ENCODE measurements at regions not wholly inside any gene's neighbourhood (a gene's known extent, or its start where the extent isn't known, plus 50 kb on each side); places are given as distances from the start of the nearest gene placed in this dataset.
"Not testable (repeated sequence)": the region's sequence is repeated elsewhere in the genome, so short reads cannot be mapped to it uniquely, and the experiment has no call there.

DNA sequence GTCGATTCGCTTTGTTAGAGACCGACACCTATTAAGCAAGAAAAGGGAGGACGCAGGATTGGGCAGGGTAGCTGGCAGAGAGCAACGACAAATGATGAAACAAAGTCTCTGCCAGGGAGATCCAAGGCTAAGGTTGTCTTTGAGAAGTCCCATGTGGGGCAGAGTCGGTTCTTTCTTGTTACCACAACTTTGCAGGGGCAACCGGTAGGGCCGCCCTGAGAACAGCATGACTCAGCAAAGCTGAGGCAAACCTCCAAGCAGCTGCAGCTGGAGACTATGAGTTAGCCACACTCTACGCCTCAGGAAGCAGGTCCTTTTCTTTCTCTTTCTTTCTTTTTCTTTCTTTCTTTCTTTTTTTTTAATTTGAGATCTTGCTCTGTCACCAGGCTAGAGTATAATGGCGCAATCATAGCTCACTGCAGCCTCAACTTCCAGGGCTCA is 452.3 kb upstream of the ID2 start:
- peak; percentile 5 for DNase-seq (ENCODE audit: low read depth)

DNA sequence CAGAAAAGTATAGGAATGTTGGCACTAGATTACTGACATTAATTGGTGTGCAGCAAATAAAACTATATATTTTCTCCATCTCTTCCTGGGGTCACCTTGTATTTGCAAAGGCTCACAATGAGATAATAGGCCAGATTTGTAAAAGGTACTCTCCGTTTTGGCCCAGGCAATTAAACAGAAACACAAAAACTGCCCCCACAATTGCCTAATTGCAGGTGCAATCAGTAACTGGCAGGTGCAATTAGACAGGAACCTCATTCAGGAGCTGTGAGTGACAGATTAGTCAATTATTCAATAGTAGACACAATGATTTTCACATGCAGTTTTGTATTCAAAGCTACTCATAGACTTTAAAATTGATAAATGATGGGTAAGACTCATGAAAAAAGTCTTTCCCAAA is 451.4 kb upstream of the ID2 start:
- DNase-seq (ENCODE audit: low read depth), result no peak

DNA sequence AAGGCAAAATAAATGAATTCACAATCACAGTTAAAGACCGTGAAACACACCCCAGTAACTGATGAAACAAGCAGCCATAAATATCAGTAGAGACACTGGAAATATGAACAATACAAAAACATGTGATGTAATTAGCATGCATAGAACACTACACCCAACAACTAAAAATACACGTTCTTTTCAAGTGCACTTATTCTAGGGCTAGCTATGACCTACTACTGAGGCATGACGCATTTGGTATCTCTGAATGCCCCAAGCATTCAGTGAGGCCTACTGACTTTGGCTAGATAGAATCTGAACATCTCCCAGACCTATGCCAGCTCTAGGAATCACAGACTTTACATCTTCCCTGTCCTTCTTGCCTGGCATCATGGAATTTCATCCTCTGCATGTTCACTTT is 450.0 kb upstream of the ID2 start:
- no peak for DNase-seq (ENCODE audit: low read depth)

DNA sequence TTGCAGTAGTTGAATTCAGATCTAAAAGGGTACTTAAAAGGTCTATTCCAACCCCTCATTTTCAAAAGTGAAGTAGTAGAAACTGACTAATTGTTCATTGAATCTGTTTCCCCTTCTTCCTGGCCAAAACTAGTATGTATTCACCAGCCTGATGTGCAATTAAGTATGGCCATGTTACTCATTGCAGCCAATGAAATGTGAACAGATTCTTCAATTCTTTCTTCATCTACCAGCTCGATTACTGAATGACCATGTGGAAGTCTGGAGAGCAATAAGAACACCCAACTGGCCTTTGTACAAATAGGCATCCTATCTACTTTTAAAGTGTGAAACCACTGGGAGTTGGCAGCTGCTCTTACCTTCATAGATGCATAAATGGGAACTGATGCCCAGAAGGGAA is 449.0 kb upstream of the ID2 start:
- no peak for DNase-seq (ENCODE audit: low read depth)

DNA sequence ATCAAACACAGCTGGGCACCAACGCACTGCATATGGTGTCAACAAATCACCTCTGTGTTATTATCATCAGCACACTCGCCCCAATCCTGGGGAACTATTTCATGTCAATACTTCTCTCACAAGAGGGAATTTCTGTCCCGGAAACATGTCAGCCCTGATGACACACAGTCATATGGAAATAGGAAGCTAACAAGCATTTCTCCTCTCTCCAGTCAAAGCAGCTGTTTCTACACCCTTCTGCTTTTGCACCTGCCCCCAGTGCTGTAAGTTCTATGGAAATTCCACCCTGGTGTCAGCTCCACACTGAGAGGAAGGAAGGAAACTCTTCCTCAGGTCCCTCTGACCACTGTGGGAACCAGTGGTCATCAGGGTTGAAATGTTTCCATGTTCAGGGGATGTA is 447.6 kb upstream of the ID2 start:
- DNase-seq (ENCODE audit: low read depth), result no peak

DNA sequence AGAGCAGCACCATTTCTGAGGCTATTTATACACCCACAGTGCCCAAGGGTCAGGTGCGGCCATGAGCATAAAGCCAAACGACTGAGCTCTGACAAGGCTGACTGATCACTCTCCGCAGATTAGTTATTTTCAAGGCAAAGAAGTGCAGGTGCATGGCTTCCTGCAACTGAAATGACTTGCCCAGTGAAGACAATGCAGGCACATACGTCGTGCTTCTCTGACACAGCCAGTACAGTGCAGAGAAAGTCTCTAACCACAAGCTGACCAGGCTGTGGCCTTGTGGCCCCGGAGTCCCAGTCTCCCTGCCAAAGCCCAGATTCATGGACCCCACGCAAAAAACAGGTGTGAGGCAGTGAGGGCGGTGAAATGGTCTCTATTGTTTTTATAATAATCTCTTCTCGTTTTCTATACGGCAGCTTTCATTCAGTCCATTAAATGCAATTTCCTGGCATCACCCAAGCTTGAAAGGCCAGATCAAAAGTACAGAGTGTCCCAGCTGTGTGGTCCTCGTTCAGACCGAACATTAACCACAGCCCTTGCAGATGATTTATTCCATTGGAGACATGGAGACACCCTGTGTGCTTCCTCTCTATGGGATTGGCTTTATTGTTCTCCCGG is 447.0 kb upstream of the ID2 start:
- no peak for DNase-seq (ENCODE audit: low read depth)

DNA sequence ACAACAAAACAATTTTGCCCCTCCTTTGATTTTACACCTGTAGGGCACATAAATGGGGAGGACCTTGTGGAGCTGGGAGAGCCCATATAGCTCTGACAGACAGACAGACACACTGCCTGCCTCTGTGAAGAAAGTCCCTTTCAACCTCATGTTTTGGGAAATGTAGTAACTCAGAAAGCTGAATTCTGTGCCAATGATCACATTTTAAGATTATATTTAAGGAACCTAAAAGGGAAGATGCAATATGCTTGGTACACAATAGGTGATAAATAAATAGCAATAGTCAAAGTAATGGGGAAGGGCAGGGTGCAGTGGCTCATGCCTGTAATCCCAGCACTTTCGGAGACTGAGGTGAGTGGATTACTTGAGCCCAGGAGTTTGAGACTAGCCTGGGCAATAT is 446.4 kb upstream of the ID2 start:
- DNase-seq (ENCODE audit: low read depth), result no peak

DNA sequence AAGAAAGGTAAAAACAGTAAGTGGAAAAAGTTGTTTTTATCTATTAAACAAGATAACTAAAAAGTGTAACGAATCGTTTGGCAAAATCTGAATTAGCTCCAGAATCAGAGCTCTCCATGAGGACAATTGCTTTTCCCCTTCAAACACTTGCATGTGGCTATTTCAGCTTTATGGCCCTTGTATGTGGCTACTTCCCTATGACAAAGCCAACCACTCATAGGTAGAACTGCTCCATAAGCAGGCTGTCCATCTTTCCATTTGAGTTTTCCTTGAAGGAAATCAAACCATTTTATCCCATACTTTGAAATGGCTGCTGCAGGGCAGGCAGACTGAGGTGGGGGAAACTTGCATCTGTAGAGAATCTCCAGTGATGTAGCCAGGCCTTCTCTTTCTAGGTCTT is 445.5 kb upstream of the ID2 start:
- DNase-seq (ENCODE audit: low read depth), result no peak

DNA sequence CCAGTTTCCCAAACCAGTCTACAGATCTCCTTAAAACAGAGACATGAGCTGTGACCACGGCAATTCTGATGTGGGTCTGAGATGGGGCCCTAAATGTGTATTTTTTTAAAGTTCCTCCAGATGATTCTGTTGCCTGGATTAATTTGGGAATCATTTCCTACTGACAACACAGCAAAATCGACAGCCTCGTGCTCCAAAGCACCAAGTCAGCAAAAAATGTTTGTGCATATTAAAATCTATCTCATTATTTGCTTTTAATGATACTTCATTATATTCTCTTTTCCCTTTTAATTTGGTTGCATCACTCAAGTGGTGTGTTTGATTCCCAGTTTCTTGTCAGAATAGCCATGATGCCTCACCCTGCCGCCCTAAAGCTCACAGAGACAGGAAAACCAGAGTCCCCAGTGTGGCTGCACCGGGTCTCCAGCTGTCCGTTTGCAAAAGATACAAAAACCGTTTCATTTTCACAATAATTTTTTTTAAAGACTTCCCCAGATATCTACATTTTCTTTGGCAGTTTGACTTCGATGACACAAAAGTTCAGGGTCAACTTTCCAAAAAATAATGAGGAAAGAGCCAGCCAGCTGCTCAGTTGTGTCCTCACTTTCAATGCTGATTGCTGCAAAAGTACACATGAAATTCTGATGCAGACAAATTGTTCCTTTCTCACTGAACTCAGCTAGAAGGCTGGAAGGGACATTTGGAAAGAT is 443.2 kb upstream of the ID2 start:
- DNase-seq (ENCODE audit: low read depth), result no peak

DNA sequence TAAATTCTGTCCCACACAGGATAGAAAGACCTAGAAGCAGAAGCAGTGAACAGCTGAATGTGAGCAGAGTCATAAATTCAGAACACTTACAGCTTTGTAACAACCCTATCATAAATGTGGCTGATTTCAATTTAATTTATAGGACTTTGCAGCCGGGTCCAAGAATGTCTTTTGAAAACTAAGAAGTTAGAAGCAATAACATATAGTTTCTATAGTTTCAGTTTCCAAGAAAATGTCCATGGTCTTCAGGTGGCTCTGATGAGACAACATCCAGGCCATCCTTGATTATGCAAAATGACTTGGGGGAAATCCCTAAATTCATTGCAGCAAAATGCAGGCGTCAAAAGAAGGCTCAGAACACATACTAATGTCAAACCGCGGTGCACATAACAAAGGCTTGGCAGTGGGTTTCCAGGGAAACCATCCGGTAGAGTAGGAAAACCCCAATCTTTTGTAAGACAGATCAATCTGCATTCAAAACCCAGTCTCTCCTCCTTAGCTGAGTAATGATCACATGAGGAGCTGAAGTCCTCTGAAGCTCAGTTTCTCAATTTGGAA is 442.2 kb upstream of the ID2 start:
- DNase-seq (ENCODE audit: low read depth), result no peak

DNA sequence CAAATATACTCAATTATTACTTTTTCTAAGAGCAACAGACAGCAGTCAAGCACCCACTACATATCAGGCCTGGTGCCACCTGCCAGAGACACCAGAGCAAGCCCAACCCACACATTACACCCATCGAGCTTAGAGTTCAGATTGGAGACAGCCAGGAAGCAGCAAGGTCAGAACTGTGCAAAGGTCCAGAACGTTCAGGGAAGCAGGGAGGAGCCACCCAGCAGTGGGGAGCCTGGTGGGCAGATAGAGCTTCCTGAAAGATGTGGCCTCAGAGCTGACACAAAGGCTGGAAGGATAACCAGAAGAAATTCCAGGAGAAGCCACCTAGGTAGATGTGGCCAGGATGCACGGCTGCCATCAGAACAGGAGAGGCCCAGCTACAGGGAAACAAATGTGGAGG is 440.5 kb upstream of the ID2 start:
- DNase-seq (ENCODE audit: low read depth), result no peak

DNA sequence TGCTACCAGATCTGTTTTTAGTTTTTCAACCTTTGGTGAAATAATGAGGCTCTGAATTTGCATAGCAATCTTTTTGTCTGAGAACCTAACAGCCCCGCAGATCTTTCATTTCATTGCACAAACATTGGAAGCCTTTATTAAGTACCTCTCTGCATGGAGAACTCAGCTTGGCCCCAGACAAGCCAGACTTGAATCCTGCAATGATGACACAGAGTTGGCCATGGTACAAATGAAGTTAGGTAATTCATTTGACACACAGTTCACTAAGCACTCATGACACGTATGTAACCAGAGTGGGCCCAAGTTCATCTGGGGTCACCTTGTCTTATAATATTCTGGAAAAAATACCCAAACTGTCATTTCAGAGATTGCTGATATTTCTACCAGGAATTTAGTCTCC is 439.1 kb upstream of the ID2 start:
- no peak for DNase-seq (ENCODE audit: low read depth)

DNA sequence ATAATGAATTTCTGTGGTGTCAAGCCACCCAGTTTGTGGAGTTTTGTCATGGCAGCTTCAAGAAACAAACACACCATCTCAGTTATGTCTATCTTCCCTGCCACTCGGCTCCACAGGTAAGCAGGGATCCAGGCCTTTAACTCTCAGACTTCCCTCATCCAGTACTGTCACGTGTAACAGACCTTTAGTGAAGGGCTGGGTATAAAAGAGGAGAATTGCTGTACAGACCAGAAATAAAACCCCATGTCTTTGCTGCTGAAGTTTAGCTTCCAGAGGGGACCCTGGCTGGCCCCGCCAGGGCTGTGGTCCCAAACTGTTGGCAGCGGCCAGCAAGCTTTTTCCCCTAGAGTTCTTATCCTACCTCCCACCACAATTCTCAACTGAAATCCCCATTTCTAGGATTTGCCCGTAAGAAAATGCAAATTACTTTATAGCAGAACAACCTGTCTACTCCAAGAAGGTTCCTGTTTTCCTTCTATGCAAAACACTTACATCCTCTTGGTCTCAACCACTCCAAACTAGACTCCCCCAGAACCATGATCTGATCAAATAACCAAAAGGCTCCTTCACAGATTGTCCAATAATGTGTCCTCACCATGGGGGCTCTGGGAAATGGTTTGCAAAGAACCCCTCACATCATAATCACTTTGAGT is 438.0 kb upstream of the ID2 start:
- DNase-seq (ENCODE audit: low read depth), result no peak

DNA sequence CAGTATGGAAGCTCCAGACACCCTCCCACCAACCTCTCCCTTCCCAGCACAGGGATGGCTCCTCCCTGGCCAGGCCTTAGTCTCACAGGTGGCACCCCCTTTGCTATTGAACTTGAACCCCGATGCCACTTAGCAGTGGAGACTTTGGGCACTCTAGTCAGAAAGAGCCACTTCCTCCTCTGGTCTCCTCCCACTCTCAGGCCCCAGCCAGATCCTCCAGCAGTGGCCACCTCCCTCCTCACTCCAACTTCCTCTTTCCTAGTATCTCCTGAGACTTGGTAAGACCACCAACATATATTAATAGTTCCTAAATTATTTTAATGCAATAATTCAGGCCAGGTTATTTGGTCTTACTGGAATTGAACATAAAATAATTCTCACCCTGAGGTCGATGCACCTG is 437.2 kb upstream of the ID2 start:
- no peak for DNase-seq (ENCODE audit: low read depth)

DNA sequence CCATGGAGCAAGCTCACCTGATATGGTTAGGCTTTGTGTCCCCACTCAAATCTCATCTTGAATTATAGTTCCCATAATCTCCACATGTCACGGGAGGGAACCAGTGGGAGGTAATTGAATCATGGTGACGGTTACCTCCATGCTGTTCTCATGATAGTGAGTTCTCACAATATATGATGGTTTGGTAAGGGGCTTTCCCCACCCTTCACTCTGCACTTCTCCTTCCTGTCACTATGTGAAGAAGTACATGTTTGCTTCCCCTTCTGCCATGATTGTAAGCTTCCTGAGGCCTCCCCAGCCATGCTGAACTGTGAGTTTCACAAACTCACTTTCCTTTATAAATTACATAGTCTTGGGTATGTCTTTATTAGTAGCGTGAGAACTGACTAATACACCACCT is 435.7 kb upstream of the ID2 start:
- DNase-seq (ENCODE audit: low read depth), result no peak

DNA sequence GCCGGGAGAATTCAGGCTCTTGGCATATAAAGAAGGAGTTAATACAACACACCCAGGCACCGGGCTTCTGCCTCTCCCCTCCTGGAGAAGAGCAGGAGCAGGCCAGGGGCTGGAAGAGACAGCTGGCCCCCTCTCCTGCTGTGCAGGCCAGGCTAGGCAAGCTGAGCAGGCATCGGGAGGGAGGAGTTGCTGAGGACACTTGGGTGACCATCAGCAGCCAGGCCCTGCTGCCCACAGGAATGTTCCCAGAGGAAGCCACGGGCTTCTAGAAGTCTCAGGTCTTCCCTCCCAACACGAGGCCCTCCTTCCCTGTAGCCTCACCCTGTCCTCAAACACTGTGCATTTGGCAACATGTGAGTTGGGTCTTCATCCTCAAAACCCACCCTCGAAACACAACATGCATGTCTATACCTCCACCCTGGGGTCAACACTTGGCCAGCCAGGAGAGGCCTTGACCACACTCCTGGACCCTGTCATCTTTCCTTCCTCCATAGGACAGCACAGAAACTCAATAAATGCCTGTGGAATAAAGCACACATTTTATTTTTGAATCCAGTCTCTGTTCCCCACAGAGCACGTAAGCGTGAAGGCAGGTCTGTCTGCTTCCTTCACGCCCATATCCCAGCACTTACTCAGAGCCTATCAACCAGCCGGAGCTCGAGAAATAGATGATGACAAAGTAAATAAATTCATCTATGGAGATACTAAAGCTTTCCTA is 433.8 kb upstream of the ID2 start:
- no peak for DNase-seq (ENCODE audit: low read depth)

DNA sequence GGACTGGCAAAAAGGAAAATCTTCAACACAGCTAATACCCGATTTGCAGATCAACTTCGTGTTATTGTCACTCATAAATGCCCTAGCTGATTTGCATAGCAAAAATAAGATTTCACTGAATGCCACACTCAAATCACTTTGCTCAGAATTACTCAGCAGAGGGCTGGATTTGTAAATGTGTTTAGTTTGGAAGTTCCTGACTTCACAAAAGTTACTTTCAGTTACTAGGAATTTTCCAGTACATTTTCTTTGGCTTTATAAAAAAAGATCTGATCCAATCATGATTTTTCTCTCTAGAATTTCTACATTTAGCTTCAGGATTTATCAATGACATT is 433.3 kb upstream of the ID2 start:
- DNase-seq (ENCODE audit: low read depth), result no peak

DNA sequence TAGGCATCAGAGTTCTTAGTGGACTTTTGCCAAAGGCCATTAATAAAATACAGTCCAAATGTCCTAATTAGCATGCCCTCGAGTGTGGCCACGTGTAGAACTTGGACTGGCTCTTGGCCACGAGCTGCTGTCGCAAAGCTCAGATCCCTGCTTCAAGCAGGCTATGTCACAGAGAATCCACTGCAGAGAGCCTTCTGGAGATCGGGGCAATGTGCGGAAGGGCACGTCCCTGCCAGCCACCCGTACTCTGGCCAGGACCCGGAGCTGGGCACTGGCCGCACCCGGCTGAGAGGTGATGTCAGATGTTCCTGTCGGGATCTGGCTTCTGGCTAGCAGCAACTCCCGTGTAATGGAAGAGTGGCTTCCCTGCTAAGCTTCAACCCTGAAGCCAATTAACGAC is 432.7 kb upstream of the ID2 start:
- no peak for DNase-seq (ENCODE audit: low read depth)

DNA sequence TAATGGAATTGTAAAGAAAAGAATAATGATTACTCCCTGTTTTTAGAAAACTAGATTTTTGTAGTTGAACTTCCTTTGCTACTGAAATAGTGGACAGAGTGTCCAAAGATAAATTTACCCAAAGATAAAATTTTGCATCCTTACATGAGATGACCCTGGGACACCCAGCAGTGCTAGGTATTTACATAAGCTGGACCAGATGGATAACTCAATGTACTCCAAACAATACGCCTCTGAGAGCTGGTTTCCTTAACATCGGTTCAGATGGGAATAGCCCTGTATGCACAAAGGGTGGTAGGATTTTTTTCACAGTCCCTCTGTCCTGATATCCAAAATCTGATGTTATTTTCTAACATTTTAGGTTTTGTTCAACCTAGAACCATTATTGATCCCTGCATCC is 432.1 kb upstream of the ID2 start:
- no peak for DNase-seq (ENCODE audit: low read depth)

DNA sequence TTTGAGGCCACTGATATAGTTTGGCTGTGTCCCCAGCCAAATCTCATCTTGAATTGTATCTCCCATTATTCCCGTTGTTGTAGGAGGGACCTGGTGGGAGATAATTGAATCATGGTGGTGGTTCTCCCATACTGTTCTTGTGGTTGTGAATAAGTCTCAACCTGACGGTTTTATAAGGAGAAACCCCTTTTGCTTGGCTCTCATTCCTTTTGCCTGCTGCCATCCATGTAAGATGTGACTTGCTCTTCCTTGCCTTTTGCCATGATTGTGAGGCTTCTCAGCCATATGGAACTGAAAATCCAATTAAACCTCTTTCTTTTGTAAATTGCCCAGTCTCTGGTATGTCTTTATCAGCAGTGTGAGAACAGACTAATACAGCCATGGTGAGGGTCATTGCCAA is 431.6 kb upstream of the ID2 start:
- DNase-seq (ENCODE audit: low read depth), result not testable (repeated sequence)

DNA sequence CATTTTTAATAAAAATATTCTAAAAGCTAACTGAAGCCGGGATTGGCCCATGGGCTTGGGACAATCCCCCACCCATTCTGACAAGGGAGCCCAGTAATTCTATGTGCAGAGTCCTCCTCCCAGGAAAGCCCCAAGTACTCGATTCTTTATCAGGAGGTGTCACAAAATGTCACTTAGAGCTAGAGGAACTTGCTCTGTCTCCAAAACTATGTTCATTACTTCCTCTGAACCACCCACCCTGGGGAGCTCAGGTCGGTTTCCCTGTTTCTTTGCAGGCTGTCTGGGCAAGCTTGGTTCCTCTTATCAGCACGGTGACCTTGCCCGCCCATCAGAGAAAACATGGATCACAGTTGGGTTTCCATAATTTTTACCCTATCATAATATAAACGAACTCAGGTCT is 430.6 kb upstream of the ID2 start:
- no peak for DNase-seq (ENCODE audit: low read depth)

DNA sequence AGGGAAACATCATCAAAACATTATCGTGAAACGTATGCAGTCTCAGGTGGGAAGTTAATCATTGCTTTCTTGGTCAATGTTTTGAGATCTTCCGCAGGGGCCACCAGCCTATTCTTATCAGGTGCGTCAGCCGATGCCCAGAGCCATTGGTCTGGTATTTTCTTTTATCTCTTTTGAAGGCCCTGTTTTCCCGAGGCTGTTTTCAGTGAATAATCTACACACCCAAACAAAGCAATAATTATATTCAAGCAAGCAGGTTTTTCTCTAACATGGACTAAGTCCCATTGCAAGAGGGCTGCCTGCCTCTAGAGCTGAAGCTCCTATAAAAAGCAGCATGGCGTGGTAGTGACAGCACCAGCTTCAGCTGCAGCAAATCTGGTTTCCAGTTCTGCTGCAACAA is 430.0 kb upstream of the ID2 start:
- DNase-seq (ENCODE audit: low read depth), result no peak

Measured in stimulated activated CD8-positive, alpha-beta memory T cell treated with anti-CD3 and anti-CD28 coated beads, Interleukin-7, amount 100 ng/mL, for 24 hours (primary cell).